Endodermal cell (in vitro differentiated cells): ENCODE measurements at regions not wholly inside any gene's neighbourhood (a gene's known extent, or its start where the extent isn't known, plus 50 kb on each side); places are given as distances from the start of the nearest gene placed in this dataset.

ENCODE experiments used
- DNase-seq: peaks from one replicate; pipeline ENCODE4 v3.0.0-alpha.2; 2017
- H3K27ac ChIP-seq: 2 replicates; pipeline ENCODE4 v1.5.1; 2013; ENCODE audit warnings: mild to moderate bottlenecking, low read depth, low read length, moderate library complexity
- H3K27me3 ChIP-seq: 2 replicates; pipeline ENCODE4 v1.6.1; 2013; ENCODE audit warnings: mild to moderate bottlenecking, low read length, moderate library complexity; ENCODE audit not compliant: insufficient read depth, control insufficient read depth, poor library complexity, severe bottlenecking
- H3K36me3 ChIP-seq: 2 replicates; pipeline ENCODE4 v1.7.0; 2013; ENCODE audit warnings: mild to moderate bottlenecking, low read length, moderate library complexity; ENCODE audit not compliant: control insufficient read depth, insufficient read depth
- H3K4me1 ChIP-seq: one replicate; pipeline ENCODE4 v1.7.0; 2013; ENCODE audit warnings: low read length; ENCODE audit not compliant: control insufficient read depth, insufficient read depth
- H3K4me3 ChIP-seq: 2 replicates; pipeline ENCODE4 v1.5.1; 2013; ENCODE audit warnings: mild to moderate bottlenecking, low read length, moderate library complexity
- H3K9ac ChIP-seq: 2 replicates; pipeline ENCODE4 v1.6.1; 2013; ENCODE audit warnings: mild to moderate bottlenecking, low read length, moderate library complexity; ENCODE audit not compliant: poor library complexity, severe bottlenecking; ENCODE audit errors: extremely low read depth
- H3K9me3 ChIP-seq: 2 replicates; pipeline ENCODE4 v1.6.1; 2013; ENCODE audit warnings: mild to moderate bottlenecking, low read length, moderate library complexity; ENCODE audit not compliant: control insufficient read depth
- H3K27ac Mint-ChIP-seq: 2 replicates; pipeline ENCODE4 v1.8.0; 2020; ENCODE audit warnings: mixed read lengths
- H3K27me3 Mint-ChIP-seq: 2 replicates; pipeline ENCODE4 v1.8.0; 2021; ENCODE audit warnings: mild to moderate bottlenecking, mixed read lengths; ENCODE audit not compliant: insufficient read depth
- H3K36me3 Mint-ChIP-seq: 2 replicates; pipeline ENCODE4 v1.8.0; 2020; ENCODE audit warnings: low read depth, mixed read lengths
- H3K4me1 Mint-ChIP-seq: 2 replicates; pipeline ENCODE4 v1.8.0; 2020; ENCODE audit warnings: mixed read lengths
- H3K4me3 Mint-ChIP-seq: 2 replicates; pipeline ENCODE4 v1.8.0; 2020; ENCODE audit warnings: mild to moderate bottlenecking, moderate library complexity, mixed read lengths
- H3K9me3 Mint-ChIP-seq: 2 replicates; pipeline ENCODE4 v1.8.0; 2020; ENCODE audit warnings: mild to moderate bottlenecking, mixed read lengths
- WGBS, 2 experiments: methylation state at CpG; one replicate each; pipeline versions ENCODE4 v1.1.5 to v1.1.7; 2013; ENCODE audit warnings: missing lambda C conversion rate in 2 of 2, mixed read lengths in 1 of 2; ENCODE audit not compliant: insufficient coverage in 1 of 2, insufficient read length in 1 of 2; 5-methylcytosine and 5-hydroxymethylcytosine counted together
- TF ChIP-seq, protein P1 (sequence below): fragments of 200-600 bp; sonication (generic); conservative IDR thresholded peaks from 2 replicates; pipeline ENCODE4 v1.5.0; 2021; ENCODE audit warnings: antibody characterized with exemption, mild to moderate bottlenecking

DNA sequence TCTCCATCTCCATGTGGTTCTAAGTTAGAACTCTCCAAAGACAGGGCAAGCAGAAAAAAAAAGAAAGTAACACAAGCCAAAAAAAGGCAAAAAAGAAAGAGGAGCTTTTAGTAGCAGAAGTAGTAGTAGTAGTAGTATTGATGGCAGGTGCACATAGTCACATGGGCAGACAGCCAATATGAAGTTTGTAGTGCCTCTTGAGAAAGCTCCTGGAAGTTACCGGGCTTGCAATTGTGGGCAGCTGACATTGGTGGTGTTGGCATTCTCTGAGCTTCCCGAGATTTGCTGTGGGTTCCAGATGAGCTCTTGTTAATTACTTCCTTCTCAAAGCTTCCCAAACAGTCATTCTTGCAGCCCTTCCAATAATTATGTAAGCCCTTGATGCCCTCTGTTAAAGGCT is 1128.5 kb downstream of the TYW1 start:
- Histone ChIP-seq H3K4me1 (peaks cover 3% of the 10 kb centered on the region), H3K27me3 (no peaks in the 10 kb centered on the region), H3K9me3 (peaks cover 17% of the 10 kb centered on the region), H3K4me3 (no peak overlapping the region), H3K9ac (no peak overlapping the region), H3K27ac (no peak overlapping the region), H3K36me3 (no peaks in the 10 kb centered on the region)
- H3K4me1 Mint-ChIP-seq = peaks cover 3% of the 10 kb centered on the region
- WGBS, 2 experiments = 84% methylated on average over 2 of the region's 2 CpGs; no CpG with 5 or more reads in 1 of the 2 experiments
- H3K9me3 Mint-ChIP-seq = peaks cover 7% of the 10 kb centered on the region
- TF ChIP-seq, protein P1, sequence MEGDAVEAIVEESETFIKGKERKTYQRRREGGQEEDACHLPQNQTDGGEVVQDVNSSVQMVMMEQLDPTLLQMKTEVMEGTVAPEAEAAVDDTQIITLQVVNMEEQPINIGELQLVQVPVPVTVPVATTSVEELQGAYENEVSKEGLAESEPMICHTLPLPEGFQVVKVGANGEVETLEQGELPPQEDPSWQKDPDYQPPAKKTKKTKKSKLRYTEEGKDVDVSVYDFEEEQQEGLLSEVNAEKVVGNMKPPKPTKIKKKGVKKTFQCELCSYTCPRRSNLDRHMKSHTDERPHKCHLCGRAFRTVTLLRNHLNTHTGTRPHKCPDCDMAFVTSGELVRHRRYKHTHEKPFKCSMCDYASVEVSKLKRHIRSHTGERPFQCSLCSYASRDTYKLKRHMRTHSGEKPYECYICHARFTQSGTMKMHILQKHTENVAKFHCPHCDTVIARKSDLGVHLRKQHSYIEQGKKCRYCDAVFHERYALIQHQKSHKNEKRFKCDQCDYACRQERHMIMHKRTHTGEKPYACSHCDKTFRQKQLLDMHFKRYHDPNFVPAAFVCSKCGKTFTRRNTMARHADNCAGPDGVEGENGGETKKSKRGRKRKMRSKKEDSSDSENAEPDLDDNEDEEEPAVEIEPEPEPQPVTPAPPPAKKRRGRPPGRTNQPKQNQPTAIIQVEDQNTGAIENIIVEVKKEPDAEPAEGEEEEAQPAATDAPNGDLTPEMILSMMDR = no peak
- no peaks in the 10 kb centered on the region for H3K36me3 Mint-ChIP-seq
- no peak for DNase-seq
- H3K4me3 Mint-ChIP-seq = no peak overlapping the region
- H3K27me3 Mint-ChIP-seq = no peaks in the 10 kb centered on the region
- H3K27ac Mint-ChIP-seq = no peak overlapping the region

DNA sequence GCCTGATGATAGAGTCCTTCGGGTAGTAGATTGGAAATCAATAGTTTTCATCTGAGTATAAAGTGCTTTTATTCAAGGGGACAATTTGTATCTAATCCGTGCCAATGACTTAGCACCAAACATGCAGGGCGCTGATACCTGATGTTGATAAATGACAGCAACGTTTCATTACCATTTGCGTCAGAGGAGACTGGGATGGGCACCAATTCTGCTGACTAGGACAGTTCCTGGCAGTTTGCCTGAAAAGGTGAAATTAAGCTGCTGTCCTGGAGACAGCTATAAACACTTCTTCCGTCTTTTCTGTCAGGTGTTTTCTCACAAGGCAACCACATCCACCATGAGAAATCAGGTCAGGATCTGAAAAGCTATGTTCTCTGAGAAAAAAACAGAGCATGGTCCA is 1136.4 kb downstream of the TYW1 start:
- Histone ChIP-seq H3K27ac (no peak overlapping the region), H3K9ac (no peak overlapping the region), H3K4me3 (no peak overlapping the region), H3K4me1 (peaks cover 3% of the 10 kb centered on the region), H3K36me3 (no peaks in the 10 kb centered on the region), H3K27me3 (no peaks in the 10 kb centered on the region), H3K9me3 (no peaks in the 10 kb centered on the region)
- H3K4me1 Mint-ChIP-seq = peaks cover 3% of the 10 kb centered on the region
- DNase-seq = no peak
- H3K27ac Mint-ChIP-seq = no peak overlapping the region
- H3K4me3 Mint-ChIP-seq = no peak overlapping the region
- H3K27me3 Mint-ChIP-seq = peaks cover 12% of the 10 kb centered on the region
- no peaks in the 10 kb centered on the region for H3K9me3 Mint-ChIP-seq
- 93 to 95% methylated on average over 3 to 6 of the region's 6 CpGs for WGBS, 2 experiments
- TF ChIP-seq, protein P1 = no peak
- H3K36me3 Mint-ChIP-seq = no peaks in the 10 kb centered on the region

DNA sequence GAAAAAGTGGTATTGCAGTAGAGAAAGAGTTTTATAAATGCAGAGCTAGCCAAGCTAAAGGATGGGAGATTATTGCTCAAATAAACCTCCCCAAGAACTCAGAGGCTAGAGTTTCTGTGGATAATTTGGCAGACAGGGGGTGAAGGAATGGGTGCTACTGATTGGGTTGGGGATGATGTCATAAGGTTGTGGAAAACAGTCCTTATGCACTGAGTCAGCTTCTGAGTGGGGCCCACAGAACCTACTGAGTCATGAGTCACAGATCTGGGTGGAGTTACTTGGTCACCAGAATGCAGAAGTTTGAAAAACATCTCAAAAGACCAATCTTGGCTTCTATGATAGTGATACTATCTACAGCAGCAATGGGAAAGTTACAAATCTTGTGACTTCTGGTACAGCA is 1146.7 kb downstream of the TYW1 start:
- Mint-ChIP-seq H3K9me3 (peaks cover 24% of the 10 kb centered on the region), H3K4me1 (no peaks in the 10 kb centered on the region), H3K27ac (no peak overlapping the region), H3K27me3 (peaks cover 5% of the 10 kb centered on the region), H3K36me3 (no peaks in the 10 kb centered on the region), H3K4me3 (no peak overlapping the region)
- H3K27me3 ChIP-seq = no peaks in the 10 kb centered on the region
- no peaks in the 10 kb centered on the region for H3K4me1 ChIP-seq
- no peak overlapping the region for H3K27ac ChIP-seq
- H3K4me3 ChIP-seq = no peak overlapping the region
- no peaks in the 10 kb centered on the region for H3K36me3 ChIP-seq
- TF ChIP-seq, protein P1 = no peak
- no peak for DNase-seq
- peaks cover 19% of the 10 kb centered on the region for H3K9me3 ChIP-seq
- no peak overlapping the region for H3K9ac ChIP-seq
